ENCODE measurements at regions not wholly inside any gene's neighbourhood (a gene's known extent, or its start where the extent isn't known, plus 50 kb on each side); places are given as distances from the start of the nearest gene placed in this dataset.
A peak's percentile ranks its signal among the peaks of the same experiment; 100 is the strongest.

DNA sequence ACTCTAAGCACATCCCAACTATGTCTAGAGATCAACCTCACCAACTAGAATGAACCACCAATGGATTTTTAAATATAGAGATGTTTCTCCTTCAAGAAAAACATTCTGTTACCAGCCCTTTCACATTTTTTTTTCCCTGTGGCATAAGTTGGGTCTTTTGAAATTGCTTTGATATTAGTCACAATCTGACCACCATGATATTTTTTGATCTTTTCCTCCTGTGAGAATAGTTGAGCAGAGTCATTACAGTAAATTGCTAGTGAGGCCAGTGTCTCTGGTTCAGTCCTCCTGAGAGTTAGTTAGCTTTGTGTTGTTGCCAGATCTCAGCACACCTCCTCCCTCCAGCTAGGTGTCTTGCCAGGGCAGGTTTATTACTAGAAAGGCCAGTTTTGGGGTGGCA is 79.7 kb upstream of the MYLIP start:
- no peak for TF ChIP-seq CTCF (IDR thresholded peaks at IDR 0.05; ENCODE audit: low read depth, low read length, missing control alignments)
- DNase-seq (ENCODE audit: low read depth), result no peak
- no peak overlapping the region for H3K4me3 ChIP-seq (ENCODE audit: low read depth, low read length)

DNA sequence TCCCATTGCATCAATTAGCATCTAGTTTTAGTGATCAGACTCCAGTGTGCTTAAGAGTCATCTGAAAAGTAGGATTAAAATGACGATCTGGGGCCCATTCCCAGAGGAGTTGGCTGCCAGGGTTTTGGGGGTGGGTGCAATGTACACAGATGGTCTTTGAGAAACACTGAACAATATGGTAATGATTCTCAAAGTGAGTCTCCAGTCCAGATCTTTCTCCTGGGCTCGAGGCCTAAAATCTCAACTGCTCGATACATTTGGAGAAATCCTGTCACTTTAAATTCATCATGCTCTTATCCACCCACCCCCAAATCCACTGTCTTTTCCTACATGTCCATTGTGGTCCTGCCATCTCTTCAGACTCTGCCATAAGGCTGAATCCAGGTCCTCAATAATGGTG is 80.7 kb upstream of the MYLIP start:
- no peak for DNase-seq (ENCODE audit: low read depth)
- no peak for TF ChIP-seq CTCF (IDR thresholded peaks at IDR 0.05; ENCODE audit: low read depth, low read length, missing control alignments)
- no peak overlapping the region for H3K4me3 ChIP-seq (ENCODE audit: low read depth, low read length)

DNA sequence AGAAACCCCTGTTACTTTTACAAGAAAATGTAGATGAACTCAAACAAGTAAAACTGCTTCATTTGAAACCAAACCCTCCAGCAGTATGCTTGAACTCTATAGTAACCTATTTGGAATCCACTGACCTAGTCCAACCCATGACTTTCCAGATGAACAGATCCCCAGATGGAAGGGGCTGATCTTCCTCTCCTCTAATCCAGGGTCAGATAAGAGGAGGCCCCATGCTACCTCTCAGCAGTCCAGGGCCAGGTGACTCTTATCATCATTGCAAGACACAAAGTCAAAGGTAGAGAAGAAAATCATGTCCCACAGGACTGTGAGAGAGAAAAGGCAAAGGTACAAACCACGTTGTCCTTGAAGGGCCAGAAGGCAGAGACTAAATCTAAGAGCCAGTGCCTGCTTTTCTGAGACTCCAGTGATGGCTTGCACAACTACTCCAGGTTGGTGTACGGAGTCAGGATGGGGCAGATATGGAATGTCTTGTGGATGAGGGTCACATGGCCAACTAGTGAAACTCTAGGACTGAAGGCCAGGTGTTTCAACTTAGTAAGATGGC is 81.4 kb upstream of the MYLIP start:
- DNase-seq (ENCODE audit: low read depth), result no peak
- no peak for TF ChIP-seq CTCF (IDR thresholded peaks at IDR 0.05; ENCODE audit: low read depth, low read length, missing control alignments)
- no peak overlapping the region for H3K4me3 ChIP-seq (ENCODE audit: low read depth, low read length)

DNA sequence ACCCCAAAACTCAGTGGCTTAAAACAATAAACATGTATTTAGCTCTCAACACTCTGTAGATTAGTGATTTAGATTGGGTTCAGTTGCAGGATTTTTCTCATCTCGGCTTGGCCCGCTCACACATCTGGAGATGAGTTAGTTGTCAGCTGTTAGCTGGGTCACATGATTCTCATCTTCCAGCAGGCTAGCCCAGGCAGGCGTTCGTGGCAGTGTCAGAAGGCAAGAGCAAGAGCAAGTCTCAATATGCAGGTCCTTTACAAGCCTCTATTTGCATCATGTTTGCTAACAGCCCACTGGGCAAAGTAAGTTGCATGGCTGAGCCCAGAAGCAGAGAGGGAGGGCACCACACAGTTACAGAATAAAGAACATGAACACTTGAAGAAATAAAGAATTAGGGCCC is 83.6 kb upstream of the MYLIP start:
- H3K4me3 ChIP-seq (ENCODE audit: low read depth, low read length), result no peak overlapping the region
- DNase-seq (ENCODE audit: low read depth), result no peak
- TF ChIP-seq CTCF (IDR thresholded peaks at IDR 0.05; ENCODE audit: low read depth, low read length, missing control alignments), result no peak

GRCh38 chr6:16044211-16044643 is 84.7 kb upstream of the MYLIP start:
- no peak for TF ChIP-seq CTCF (IDR thresholded peaks at IDR 0.05; ENCODE audit: low read depth, low read length, missing control alignments)
- no peak overlapping the region for H3K4me3 ChIP-seq (ENCODE audit: low read depth, low read length)
- no peak for DNase-seq (ENCODE audit: low read depth)

GRCh38 chr6:16043171-16044135 is 85.4 kb upstream of the MYLIP start:
- DNase-seq (ENCODE audit: low read depth), result peak; percentile 53

More at GRCh38 chr6:16043171-16044135, 85.4 kb upstream of the MYLIP start:
- H3K4me3 ChIP-seq (ENCODE audit: low read depth, low read length), result no peak overlapping the region
- no peak for TF ChIP-seq CTCF (IDR thresholded peaks at IDR 0.05; ENCODE audit: low read depth, low read length, missing control alignments)

Measured in GM12864 (cell line).